NCI-H748 treated with DMSO at 0.1 percent for 48 hours (cell line): ENCODE measurements at regions not wholly inside any gene's neighbourhood (a gene's known extent, or its start where the extent isn't known, plus 50 kb on each side); places are given as distances from the start of the nearest gene placed in this dataset.
A peak's percentile ranks its signal among the peaks of the same experiment; 100 is the strongest.
"Not testable (repeated sequence)": the region's sequence is repeated elsewhere in the genome, so short reads cannot be mapped to it uniquely, and the experiment has no call there.

Experiments used
- DNase-seq: peaks from one replicate; lab custom pipeline; 2025; lab: John Stamatoyannopoulos, UW

- DNase-seq: no peak
Measured at GRCh38 chr6:147441751-147442150, 66.7 kb upstream of the SAMD5 start.

GRCh38 chr6:147447835-147448611 lies 60.5 kb upstream of the SAMD5 start:
- peak; percentile 41 for DNase-seq

- no peak for DNase-seq
Measured at GRCh38 chr6:147448775-147449174, 59.7 kb upstream of the SAMD5 start.

GRCh38 chr6:147449405-147450161 lies 58.9 kb upstream of the SAMD5 start:
- no peak for DNase-seq

- DNase-seq: no peak
Measured at GRCh38 chr6:147453361-147453760, 55.1 kb upstream of the SAMD5 start.

GRCh38 chr6:147454862-147455261 lies 53.6 kb upstream of the SAMD5 start:
- not testable (repeated sequence) for DNase-seq
